NCI-H69 (cell line): ENCODE measurements at regions not wholly inside any gene's neighbourhood (a gene's known extent, or its start where the extent isn't known, plus 50 kb on each side); places are given as distances from the start of the nearest gene placed in this dataset.
A peak's percentile ranks its signal among the peaks of the same experiment; 100 is the strongest.

Experiments used
- DNase-seq: peaks from one replicate; lab custom pipeline; 2025; lab: John Stamatoyannopoulos, UW

DNA sequence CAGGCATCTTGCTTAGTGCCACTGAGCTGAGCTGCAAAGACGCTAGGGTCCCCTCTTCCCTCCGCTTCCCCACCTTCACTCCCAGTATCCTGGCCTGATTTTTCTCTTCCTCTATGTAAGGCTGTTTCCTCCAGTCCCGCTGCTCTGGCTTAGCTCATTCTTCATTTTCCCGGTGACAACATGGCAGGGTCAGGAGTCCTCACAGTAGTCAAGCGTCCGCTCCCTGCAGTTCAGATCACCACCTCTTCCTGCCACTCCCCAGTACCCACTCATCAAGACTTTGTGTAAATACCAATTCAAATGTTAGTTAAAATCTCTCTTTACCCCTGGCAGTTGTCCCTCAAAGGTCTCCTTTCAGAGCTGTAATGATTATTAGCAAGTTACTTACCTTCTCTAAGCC is 650.4 kb upstream of the CELF2 start:
- no peak for DNase-seq

DNA sequence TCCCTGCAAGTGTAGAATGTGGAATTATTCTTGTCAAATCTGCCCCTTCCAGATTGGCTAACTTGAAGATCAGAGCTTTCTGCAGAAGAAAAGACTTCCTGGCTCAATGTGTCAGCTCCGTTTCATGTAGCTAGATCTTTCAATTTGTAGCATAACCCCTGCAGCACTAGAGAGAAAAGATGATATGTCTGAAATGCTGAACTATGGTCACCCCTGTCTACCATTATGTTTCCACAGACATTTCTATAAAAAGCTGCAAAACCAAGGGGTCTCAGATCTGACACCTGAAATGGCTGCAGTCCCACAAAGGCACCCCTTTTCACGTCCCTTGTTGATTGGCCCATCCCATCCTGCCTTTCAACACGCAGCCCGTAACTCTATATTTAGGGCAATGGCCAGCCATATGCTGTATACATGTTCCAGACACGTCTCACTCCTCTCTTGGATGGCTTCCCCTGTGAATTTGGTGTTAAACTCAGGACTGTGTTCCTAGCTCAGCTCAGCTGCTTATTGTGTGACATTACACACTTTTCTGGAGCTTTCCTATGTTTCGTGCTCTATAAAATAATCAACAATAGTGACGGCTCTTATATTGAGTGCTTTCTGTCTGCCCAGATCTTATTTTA is 648.6 kb upstream of the CELF2 start:
- no peak for DNase-seq

DNA sequence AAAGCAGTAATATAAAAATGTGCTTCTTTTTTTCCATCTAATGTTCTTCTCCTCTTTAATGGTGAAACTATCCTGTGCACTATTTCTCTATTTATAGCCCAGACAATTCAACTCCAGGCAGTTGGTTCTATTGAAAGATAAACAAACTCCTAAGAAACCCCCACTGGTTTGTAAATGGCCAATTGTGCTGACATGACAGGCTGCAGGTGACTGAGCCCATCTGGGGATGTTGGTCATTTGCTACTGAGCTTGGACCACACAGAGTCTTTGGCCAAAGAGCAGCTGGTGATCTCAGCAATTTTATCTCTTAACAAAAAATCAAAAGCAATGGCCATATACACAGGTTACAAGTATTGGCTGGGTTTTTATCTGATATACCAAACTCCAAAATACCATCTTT is 631.8 kb upstream of the CELF2 start:
- no peak for DNase-seq

DNA sequence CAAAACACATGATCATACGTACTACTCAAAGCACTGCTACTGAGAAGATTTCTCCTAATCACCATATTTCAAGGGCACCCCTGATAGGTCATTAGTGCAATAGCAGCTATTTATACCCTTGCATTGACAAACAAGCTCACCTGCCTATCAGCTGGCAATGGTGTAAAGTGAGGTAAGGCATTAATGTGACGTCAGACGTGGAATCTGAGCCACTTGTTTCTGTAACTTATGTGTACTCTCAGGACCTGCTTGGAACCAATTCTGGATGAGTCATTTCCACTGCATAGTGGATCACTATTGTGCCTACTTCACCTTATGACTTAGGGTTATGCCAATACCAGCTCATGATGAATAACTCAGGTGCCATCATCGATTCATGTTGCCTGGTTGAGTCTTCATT is 628.5 kb upstream of the CELF2 start:
- no peak for DNase-seq

DNA sequence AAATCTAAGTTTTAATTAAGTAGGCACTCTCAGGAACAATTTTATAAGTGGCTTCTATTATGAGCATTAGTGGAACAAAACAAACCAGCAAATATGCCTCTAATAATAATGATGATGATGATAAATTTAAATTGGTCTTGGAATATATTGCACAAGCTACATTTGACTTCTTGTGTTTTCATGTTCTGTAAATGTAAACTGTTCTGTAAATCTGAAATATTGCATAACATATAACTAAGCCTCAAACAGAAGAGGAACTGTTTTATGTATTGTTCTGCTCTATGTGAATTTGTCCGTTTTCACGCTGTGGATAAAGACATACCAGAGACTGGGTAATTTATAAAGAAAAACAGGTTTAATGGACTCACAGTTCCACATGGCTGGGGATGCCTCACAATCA is 625.2 kb upstream of the CELF2 start:
- DNase-seq = no peak

DNA sequence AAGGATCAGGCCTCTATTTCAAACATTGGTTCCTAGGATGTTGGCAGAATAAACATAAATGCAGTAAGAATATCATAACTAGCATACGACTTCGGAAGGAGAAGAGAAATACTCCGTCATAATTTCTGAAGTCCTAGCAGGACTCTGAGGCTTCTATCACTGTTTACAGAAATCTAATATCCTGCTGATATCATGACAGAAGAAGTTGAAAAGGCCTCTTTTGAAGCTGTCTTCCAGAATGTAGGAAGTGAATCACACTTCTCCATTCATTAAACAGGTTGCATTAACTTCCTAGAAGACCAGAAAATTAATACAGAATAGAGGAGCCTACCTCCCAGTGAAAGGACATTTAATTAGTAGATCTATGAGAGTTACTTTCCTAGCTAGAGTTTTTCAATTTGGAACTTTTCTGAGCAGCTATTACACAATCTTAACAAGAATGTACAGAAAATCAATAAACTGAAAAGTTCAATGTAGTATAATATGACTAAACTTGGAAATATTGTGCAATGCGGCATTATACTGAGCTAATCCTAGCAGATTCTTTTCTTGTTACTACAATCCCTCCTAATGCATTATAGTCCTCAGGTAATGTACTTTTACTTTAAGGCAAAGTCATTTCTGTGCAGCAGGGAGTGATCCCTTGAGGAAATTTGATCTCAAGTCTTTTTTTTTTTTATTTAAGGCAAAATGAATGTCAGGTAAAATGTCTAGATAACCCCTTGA is 622.6 kb upstream of the CELF2 start:
- no peak for DNase-seq

DNA sequence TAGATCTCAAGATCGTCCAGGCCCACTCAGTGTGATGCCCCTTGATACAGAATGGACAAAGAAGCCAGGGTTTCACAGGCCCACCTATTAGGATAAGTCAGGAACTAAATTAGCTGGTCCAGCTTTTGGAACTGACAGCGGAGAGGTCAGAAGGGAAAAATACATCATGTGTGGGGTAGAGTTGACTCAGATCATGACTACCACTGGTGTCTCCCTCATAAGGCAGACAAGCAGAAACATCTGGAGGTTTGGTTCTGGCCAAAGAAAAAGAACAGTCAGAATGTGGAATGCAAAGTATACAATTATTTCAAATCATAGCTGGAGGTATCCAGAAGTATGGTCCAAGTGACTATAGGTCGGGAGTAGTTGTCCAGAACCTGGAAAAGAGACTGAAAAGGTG is 621.1 kb upstream of the CELF2 start:
- no peak for DNase-seq

DNA sequence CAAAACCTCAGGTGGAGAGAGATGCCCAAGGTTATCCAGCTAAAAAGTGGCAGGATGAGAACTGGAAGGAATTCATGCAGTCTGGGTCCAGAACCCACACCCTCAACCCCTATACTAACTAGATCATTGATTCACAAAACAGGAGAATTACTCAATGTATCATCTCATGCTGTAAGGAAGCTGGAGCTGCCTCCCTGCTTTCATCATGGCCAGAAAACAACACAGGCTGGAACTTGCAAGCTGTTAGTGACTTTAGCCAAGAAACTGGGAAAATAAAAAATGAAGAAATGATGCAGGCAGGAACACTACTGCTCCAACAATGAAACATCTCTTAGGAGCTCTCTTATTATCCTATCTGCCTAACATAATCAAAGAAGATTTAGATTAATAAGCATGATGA is 619.8 kb upstream of the CELF2 start:
- DNase-seq = no peak

DNA sequence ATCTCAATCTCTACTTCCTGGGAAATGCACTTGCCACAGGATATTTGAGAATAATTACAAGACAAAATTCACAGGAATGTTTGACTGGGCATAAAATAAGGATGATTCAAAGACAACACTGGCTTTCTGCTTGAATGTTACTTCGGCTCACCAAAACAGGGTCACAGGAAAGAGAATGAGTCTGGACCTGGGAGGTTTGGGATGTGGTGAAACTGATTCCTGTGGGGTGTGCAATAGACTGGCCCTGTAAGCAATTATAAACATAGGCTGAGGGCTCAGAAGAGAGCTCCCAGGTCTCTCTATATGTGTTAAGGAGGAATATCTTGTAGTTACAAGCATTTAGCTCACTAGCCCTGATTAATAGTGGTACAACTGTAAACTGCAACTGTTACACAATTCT is 613.9 kb upstream of the CELF2 start:
- DNase-seq = no peak

DNA sequence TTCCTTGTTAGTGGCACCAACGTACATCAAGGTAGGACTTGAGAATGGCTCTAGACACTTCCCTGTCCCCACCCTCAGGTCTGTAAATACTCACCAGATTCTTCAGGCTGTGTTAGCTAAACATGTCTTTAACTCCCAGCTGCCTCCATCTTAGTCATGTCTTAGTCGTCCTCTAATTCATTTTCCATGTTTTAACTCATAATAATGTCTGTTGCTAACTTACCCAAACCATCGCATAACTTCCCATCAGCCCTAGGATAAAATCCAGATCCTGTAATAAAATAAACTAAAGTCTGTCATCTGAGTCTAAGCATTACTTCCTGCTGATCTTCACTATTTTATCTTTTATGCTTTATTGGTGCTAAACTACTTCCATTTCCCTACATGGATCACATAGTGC is 600.0 kb upstream of the CELF2 start:
- DNase-seq = no peak

DNA sequence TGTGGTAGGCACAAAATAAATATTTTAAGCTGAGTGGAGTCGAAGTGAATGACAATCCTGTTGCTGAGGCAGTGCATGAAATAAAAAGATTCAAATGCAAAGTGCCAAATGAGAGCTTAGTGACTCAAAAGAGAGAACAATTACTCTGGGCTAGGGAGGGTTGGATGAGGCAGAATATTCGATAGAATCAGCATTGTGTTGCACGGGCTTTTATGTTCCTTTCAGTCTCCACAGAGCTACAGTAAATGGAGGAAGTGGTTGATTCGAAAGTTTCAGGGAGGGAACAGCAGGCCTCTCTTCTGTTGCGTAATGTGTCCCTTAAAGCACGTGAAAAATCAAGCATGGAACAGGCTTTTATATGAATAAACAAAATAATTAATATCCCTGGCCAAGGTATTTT is 599.3 kb upstream of the CELF2 start:
- DNase-seq = no peak

DNA sequence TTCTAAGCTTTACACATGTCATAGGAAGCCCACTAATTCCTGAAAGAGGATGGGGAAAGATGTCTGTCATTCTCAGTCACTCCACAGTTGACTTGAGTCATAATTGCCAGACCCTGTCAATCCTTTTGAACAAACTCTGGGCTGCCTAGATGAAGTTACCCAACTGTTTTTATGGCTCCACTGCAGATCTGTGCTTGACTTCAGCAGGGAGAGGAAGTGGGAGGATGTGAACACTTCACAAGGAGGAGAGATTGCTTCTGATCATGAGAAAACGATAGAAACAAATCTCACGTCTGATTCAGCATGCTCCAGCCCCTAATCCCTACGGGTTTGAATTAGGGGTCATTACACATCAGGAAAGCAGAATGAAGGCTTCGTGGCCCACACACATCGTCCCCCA is 596.6 kb upstream of the CELF2 start:
- no peak for DNase-seq

DNA sequence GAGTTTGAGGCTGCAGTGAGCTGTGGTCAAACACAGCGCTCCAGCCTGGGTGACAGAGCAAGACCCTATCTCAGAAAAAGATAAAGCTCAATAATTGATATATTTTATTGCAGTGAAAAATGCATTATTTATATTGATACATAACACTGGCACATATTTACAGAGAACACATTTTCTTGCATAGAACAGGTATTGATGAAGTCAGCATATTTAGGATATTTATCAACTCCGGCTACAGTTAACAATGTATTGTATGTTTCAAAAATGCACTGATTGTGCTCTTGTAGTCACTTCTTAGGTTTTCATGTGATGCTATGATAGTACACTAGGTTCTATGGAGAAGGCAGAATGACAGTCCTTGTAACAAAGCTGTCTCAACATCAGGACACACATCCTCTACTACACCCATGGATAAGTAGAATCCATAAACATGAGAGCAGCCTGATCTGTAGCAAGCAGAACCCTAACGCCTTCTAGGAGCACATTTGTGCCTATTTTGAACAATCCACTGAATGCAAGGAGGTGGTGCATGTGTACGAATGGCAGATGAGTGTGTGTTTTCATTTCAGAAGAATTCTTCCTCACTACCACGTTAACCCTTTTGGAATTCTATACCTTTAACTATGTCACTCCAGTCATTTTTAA is 586.1 kb upstream of the CELF2 start:
- no peak for DNase-seq

DNA sequence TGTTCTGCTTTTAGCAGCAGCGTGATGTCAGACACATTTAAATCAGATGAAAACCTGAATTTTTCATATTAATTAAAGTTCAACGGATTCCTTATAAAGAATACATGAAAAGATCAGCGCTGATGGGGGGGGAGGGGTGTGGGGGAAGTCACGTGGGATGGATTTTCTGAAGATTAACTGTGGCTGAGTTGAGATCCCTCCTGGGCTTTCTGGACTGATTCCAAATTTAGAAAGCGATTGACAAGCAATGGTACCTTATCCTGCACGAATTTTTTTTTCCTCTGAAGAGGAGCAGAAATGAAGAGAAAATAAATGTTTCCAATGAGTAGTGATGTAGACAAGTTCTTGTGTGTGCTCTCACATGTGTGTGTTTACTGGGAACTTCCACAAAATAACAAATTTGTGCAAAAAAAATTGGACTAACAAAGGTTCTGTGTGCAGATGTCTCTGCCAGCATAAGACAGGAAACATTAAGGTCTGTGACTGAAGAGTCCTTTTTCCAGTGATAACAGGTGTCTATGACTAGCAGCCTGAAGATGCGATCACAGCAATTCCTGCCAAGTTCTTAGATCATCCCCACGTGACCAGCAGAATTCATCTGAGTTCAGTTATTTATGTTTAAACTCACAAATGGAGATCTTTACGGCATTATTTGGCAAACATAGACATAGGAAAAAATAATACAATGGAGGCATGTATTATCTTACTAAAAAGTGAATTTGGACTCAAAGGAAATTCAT is 585.2 kb upstream of the CELF2 start:
- DNase-seq = no peak

DNA sequence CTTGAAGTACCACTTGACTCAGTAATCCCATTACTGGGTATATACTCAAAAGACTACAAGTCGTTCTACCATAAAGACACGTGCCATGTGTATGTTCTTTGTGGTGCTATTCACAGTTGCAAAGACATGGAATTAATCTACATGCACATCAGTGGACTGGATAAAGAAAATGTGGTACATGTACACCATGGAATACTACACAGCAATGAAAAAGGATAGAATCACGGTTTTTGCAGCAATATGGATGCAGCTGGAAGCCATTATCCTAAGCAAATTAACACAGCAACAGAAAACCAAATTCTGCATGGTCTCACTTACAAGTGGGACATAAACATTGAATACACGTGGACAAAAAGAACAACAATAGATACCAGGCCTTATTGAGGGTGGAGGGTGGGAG is 583.4 kb upstream of the CELF2 start:
- DNase-seq = no peak

DNA sequence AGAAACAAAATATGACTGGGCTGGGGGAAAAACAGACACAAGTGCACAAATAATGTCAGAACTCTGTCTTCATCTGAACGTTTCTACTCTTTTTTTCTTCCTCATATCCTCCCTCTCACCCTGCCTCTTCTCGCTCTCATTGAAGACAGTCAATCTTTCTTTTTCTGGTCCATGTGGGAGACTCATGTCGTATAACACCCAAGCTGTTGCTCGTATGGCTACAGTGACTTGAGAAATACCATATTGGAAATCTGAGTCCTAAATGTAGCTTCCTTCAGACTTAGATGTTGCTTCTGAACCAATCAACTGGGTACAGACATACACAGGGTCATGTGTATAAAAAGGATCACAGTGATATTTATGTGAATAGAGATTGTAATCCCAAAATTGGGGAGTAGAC is 579.8 kb upstream of the CELF2 start:
- no peak for DNase-seq

DNA sequence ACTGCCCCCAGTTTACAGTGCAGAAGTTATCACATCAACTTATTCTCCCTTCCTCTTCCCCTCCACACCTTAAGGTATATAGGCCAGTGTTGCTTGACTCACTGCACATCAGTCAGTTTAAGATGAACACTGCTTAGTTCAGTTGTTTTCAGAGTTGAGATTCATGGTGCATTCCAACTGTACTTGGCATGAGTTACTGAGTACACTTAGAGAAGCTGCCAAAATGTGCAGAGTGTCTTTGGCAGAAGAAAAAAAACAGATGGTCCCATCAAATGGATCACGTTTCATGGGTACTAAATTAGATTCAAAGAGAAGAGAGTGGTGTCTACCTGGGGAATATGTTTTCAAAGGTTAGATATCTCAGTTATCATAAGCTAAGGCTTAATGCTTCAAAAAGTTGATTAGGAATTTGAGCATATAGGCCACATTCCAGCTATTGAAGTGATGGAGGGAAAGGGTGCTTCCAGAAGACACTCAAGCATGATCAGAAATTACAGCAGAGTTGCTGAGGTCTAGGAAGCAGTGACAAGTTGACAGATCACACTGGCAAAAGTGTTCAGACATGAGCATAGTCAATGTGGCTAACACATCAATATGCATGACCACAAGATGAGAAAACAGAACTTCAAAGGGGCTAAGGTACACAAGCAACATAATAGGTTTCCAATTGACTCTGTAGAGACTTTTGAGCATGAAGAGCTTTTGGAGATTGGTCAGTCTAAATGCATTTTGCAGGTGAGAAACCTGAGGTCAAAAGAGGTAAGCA is 579.2 kb upstream of the CELF2 start:
- DNase-seq = no peak

DNA sequence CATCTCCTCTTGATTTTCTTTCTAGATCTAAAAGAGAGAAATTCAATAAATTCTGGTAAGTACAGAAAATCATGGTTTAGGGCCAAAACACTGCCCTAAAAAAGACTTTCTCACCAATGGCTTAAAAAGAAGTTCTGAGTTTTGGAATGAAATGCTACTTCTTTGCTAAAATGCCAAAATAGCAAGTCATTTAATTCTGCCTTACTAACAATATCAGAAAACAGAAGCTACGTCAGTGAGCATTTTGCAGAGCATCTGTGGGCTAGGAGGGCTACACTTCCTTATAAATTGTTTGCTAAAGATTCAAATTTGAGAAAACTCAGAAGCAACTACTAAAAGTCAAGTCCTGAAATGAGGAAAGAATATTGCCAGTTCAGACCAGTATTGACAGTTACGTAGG is 560.8 kb upstream of the CELF2 start:
- no peak for DNase-seq

DNA sequence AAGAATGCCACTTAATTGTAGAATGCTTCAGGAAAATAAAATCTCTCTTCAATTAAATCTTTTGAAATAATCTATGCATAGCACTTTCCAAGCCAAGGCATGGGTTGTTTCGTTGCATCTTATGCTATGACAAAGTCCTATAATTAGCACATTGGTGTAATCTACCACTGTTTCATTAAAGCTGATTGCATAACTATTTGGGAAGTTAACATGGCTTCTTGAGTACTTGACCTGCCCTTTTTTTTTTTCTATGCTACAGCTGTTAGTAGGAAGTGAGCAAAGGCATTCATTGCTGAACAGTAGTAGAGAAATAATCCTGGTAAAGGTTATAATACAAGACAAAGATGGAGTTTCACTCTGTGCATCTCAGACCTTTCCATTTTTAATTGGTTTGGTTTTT is 557.2 kb upstream of the CELF2 start:
- no peak for DNase-seq

DNA sequence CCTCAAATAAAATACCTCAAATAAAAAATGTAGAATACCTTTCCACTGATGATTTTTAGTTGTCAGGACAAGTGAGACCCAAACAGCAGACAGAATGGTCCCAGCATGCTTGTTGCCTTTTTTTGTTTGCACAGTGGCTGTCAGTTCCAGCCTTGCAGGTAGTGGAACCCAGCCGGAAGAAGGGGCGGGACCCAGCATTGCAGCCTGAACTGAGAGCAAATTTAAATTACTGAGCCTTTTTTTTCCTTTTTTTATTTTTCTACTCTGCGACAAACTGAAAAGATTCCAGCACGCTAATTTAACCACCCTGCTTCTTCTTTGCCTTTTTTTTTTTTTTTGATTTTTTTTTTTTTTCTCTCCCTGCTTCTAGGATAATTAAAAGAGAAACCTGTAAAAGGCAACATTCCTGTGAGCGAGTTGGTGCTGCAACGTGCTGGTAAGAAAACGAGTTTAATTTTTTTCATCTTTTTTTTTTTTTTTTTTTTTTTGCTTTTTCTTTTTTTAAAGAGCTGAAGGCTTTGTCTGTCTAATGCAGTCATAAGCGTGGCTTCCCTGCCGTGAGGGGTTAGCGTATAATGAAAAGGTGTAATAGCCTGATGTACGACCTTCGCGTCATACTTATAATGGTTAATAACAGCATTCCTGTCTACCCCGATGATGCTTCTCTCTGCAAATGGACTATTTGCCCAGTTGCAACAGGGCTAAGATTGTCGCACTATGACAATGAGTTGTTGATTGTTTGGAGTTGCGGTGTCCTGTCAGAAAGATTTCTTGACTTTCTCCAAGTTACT is 555.3 kb upstream of the CELF2 start:
- DNase-seq = peak; percentile 0

DNA sequence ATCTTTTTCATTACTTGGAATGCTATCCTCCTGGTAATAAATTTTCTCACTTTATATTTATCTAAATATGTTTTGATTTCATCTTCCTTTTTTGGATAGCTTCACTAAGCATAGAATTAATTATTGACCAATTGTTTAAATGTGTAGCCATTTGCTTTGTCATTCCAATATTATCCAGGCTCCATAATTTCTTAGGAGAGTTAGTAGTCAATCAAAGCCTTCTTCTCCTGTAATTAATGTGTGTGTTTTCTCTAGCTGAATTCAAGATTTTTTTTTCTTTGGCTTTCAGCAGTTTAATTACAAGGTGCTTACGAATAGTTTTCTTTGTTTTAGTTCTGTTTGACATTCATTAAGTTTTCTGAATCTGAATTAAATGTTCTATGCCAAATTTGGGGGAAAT is 545.9 kb upstream of the CELF2 start:
- DNase-seq = no peak
